HG02852 (cell line): ENCODE measurements at regions not wholly inside any gene's neighbourhood (a gene's known extent, or its start where the extent isn't known, plus 50 kb on each side); places are given as distances from the start of the nearest gene placed in this dataset.
"Not testable (repeated sequence)": the region's sequence is repeated elsewhere in the genome, so short reads cannot be mapped to it uniquely, and the experiment has no call there.

ENCODE experiments used
- ATAC-seq: cut with Tn5 transposase; IDR thresholded peaks from one replicate; pipeline ENCODE4 v1.9.1; 2021; ENCODE audit warnings: mild to moderate bottlenecking, moderate library complexity; ENCODE audit not compliant: unreplicated experiment

GRCh38 chr1:146729642-146730344, 208.3 kb upstream of the NBPF12 start:
- ATAC-seq: not testable (repeated sequence)

GRCh38 chr1:146715054-146715453, 223.1 kb upstream of the NBPF12 start:
- not testable (repeated sequence) for ATAC-seq

- not testable (repeated sequence) for ATAC-seq
Measured at GRCh38 chr1:146710838-146711521, 227.1 kb upstream of the NBPF12 start.

DNA sequence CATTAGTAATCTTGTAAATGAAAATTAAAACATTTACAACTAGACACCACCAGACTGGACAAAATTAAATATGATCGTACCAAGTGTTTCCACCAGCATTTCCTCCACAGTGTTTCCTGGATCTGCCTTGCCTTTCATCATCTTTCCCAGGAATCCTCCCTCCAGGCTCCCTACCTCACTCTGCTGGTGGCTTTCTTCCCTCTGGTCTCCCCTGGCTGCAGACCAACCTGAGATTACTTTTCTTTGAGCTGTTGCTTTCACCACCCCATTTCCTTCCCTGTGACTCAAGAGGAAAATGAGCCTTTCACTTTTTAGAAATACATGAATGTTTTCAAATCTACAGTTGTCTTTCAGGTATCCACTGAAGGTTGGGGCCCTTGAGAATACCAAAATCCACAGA, 228.8 kb upstream of the NBPF12 start:
- ATAC-seq: not testable (repeated sequence)

- not testable (repeated sequence) for ATAC-seq
Measured at GRCh38 chr1:146704162-146704724, 233.9 kb upstream of the NBPF12 start.

DNA sequence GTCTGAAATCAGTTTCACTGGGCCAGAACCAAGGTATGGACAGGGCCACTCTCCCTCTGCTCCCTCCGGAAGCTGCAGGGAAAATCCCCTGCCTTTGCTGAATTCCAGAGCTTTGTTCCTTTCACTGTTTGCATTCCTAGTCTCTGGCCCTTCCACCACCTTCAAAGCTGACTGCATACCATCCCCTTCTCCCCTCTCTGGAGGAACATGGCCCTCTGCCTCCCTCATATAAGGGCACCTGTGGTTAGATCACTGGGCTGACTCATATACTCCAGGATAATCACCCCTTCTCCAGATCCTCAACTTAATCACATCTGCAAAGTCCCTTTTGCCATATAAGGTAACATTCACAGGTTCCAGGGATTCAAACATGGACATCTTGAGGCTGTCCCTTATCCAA, 236.8 kb upstream of the NBPF12 start:
- ATAC-seq: not testable (repeated sequence)

DNA sequence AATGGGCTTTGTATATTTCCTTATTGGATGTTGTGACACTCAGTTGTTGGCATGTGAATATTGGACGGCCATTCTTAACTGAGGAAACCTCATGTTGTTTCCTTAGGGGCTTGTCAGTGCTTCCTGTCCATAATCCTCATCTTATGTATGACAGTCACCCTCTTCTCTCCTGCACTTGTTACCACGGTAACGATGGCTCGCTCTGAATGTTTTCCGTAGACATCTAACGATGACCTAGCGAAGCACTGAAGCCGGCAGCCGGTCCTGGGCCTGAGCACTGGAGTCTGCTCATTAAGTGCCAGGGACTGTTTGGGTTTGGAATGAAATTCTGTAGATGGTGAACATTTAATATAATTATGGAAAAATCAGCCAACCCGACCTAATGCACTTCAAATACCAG, 242.7 kb upstream of the NBPF12 start:
- not testable (repeated sequence) for ATAC-seq

GRCh38 chr1:146691798-146692197, 246.3 kb upstream of the NBPF12 start:
- ATAC-seq: not testable (repeated sequence)

GRCh38 chr1:146688893-146689292, 249.2 kb upstream of the NBPF12 start:
- ATAC-seq: not testable (repeated sequence)

GRCh38 chr1:146686777-146687366, 251.3 kb upstream of the NBPF12 start:
- ATAC-seq: not testable (repeated sequence)

DNA sequence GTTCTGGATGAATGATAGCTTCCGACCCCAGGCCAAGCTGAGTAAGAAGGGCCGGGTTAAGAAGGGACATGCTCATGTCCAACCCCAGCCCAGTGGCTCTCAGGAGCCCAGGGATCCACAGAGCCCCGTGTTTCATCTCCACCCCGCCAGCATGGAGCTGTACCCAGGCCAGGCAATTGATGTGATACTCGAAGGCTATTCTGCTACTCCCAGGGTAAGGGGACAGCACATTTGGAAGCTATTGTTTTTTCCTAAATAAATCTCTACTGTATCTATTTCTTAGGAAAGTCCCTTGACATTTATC, 255.0 kb upstream of the NBPF12 start:
- not testable (repeated sequence) for ATAC-seq

GRCh38 chr1:146682227-146683125, 255.6 kb upstream of the NBPF12 start:
- ATAC-seq: not testable (repeated sequence)

GRCh38 chr1:146673729-146674299, 264.3 kb upstream of the NBPF12 start:
- not testable (repeated sequence) for ATAC-seq

GRCh38 chr1:146672608-146673007, 265.5 kb upstream of the NBPF12 start:
- not testable (repeated sequence) for ATAC-seq

DNA sequence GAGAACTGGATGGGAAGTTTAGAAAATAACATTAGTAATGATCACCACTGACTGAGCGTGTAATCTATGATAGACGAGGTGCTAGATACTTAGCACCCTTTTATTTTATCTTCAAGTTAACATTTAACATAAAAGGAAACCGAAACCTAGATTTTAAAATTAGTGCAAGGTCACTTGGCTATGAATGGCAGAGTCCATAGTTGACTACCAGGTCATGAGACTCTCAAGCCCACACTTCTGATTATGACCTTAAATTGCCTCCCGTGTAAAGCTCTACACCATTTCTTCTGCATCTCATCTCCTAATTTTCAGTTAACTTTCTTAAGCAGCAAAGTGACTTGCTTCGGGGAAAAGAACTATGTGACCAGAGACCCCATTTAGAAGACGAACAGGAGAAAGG, 266.5 kb upstream of the NBPF12 start:
- ATAC-seq: not testable (repeated sequence)

DNA sequence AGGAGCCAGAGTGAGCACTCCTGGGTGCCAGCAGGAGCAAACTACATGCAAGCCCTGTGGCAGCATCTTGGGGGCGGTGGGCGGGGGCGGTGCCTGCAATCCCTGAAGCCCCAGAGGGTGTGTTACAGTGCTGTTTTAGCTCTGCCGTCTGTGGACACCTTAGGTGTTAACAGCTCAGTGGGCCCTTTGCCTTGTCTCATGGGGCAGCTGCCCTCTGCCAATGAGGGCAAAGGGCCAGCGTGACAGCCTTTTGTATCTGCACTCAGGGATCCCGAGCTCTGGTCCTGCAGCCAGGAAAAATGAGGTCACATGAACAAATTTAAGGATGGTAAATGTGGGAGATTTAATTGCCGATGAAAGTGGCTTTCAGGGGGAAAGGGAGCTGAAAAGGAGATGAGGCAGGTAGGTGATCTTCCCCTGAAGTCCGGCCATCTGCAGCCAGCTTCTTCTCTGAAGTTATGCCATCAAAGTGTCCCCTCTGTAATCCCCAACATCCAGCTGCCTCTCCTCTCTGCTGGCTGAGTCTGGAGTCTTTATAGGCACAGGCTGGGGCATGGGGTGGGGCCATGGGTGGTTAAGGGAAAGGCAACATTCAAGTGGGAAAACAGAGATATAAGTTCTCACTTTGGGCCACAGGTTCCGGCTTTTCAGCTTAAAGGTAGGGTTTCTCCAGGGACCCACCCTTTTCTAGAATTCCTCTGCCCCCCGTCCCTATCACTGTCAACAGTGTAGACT, 267.1 kb upstream of the NBPF12 start:
- ATAC-seq: not testable (repeated sequence)

DNA sequence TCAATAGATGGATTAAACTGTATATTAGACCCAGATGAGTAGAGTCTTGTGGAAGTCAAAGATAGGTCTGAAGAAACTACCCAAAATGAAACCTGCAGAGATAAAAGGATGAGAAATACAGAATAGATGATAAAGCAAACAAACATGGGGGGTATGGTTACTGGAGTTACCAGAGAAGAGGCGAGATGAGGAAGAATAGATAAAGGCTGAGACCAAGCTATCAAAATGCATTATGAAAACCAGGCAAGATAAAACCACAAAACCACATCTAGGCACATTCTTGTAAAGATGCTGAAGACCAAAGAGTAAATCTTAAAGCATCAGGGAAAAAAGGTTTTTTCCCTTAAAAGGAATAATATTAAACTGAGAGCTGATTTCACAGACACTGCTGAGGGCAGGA, 271.8 kb upstream of the NBPF12 start:
- not testable (repeated sequence) for ATAC-seq

DNA sequence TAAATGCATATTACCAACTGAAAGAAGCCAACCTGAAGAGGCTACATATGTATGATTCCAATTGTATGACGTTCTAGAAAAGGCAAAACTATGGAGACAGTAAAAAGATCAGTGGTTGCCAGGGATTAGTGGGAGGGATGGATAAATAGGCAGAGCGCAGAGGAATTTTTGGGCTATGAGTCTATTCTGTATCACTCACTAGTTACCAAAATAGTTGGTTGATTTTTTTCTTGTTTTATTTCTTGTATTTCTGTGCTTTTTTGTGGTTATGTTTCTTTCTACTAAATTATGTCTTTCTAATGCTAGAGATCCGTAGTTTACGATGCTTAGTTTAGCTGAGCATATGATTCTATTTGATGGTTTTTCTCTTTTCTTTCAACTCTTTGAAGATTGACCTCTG, 277.9 kb upstream of the NBPF12 start:
- not testable (repeated sequence) for ATAC-seq

- ATAC-seq: not testable (repeated sequence)
Measured at GRCh38 chr1:146656356-146657060, 281.6 kb upstream of the NBPF12 start.
